ENCODE measurements at regions not wholly inside any gene's neighbourhood (a gene's known extent, or its start where the extent isn't known, plus 50 kb on each side); places are given as distances from the start of the nearest gene placed in this dataset.

GRCh38 chr2:181823405-181823804 is 68.1 kb upstream of the ITPRID2 start:
- TF ChIP-seq GATA2 (CRISPR knock-in tag; IDR thresholded peaks at IDR 0.05) (no peak), EZH2phosphoT487 (IDR thresholded peaks at IDR 0.05; ENCODE audit: borderline replicate concordance, low read depth) (no peak), CTCF (IDR thresholded peaks at IDR 0.05) (no peak), TAF1 (IDR thresholded peaks at IDR 0.05; ENCODE audit: borderline replicate concordance, low read depth, low read length) (no peak), POLR2AphosphoS5 (IDR thresholded peaks at IDR 0.05; ENCODE audit: low read depth, low read length) (no peak), REST (IDR thresholded peaks at IDR 0.05; ENCODE audit: low read depth, low read length) (no peak), RAD21 (IDR thresholded peaks at IDR 0.05; ENCODE audit: low read length) (no peak), NRF1 (IDR thresholded peaks at IDR 0.05; ENCODE audit: low read depth, low read length) (no peak), MAX (IDR thresholded peaks at IDR 0.05; ENCODE audit: low read depth) (no peak), EP300 (IDR thresholded peaks at IDR 0.05; ENCODE audit: borderline replicate concordance in 1 of 2, low read depth in 1 of 2, low read length in 1 of 2) (no peak)

Measured in SK-N-SH (cell line).